ACHN (cell line): ENCODE measurements at regions not wholly inside any gene's neighbourhood (a gene's known extent, or its start where the extent isn't known, plus 50 kb on each side); places are given as distances from the start of the nearest gene placed in this dataset.

Source experiments
- DNase-seq: peaks from one replicate; pipeline ENCODE4 v3.0.0-alpha.2; 2015
- in situ Hi-C: cut with HindIII; loops from 2 replicates; pipeline ENCODE4 v1.10.0; 2017; ENCODE audit warnings: low sequenced_read_pairs, low pct_ligation_motif_present, low pct_unique_long_range_greater_than_20kb

- peak; percentile 51 for DNase-seq
- in situ Hi-C loops: no loop called here
These were observed 213.0 kb upstream of the CELF4 start for GRCh38 chr18:37778417-37779165.

GRCh38 chr18:37769826-37770225 is 204.2 kb upstream of the CELF4 start:
- DNase-seq: no peak
- in situ Hi-C loops: no loop called here

- in situ Hi-C loops: no loop called here
- no peak for DNase-seq
These were observed 199.1 kb upstream of the CELF4 start for GRCh38 chr18:37764541-37765288.

GRCh38 chr18:37762076-37762621 is 196.6 kb upstream of the CELF4 start:
- no peak for DNase-seq
- in situ Hi-C loops: no loop called here

- no peak for DNase-seq
- in situ Hi-C loops: no loop called here
These were observed 188.5 kb upstream of the CELF4 start for GRCh38 chr18:37754141-37754540.

GRCh38 chr18:37742436-37742835 is 176.8 kb upstream of the CELF4 start:
- in situ Hi-C loops: no loop called here
- no peak for DNase-seq

- in situ Hi-C loops: no loop called here
- DNase-seq: no peak
These were observed 175.5 kb upstream of the CELF4 start for GRCh38 chr18:37741032-37741623.

- no peak for DNase-seq
- in situ Hi-C loops: no loop called here
These were observed 168.8 kb upstream of the CELF4 start for GRCh38 chr18:37734406-37734805.

GRCh38 chr18:37729716-37730115 is 164.1 kb upstream of the CELF4 start:
- no peak for DNase-seq
- in situ Hi-C loops: no loop called here

GRCh38 chr18:37724206-37724605 is 158.6 kb upstream of the CELF4 start:
- in situ Hi-C loops: no loop called here
- DNase-seq: no peak

GRCh38 chr18:37721544-37722522 is 156.2 kb upstream of the CELF4 start:
- in situ Hi-C loops: no loop called here

GRCh38 chr18:37720663-37721062 is 155.1 kb upstream of the CELF4 start:
- in situ Hi-C loops: no loop called here
- no peak for DNase-seq

More at GRCh38 chr18:37721544-37722522, 156.2 kb upstream of the CELF4 start:
- no peak for DNase-seq

- DNase-seq: no peak
- in situ Hi-C loops: no loop called here
These were observed 152.1 kb upstream of the CELF4 start for GRCh38 chr18:37717656-37718055.

GRCh38 chr18:37717098-37717497 is 151.5 kb upstream of the CELF4 start:
- in situ Hi-C loops: no loop called here
- DNase-seq: no peak

GRCh38 chr18:37716106-37716735 is 150.6 kb upstream of the CELF4 start:
- in situ Hi-C loops: no loop called here
- DNase-seq: no peak

- no peak for DNase-seq
- in situ Hi-C loops: no loop called here
These were observed 149.1 kb upstream of the CELF4 start for GRCh38 chr18:37714691-37715090.

- no peak for DNase-seq
- in situ Hi-C loops: no loop called here
These were observed 147.2 kb upstream of the CELF4 start for GRCh38 chr18:37712776-37713175.
